Upper lobe of left lung (tissue), 6 donors: ENCODE measurements at regions not wholly inside any gene's neighbourhood (a gene's known extent, or its start where the extent isn't known, plus 50 kb on each side); places are given as distances from the start of the nearest gene placed in this dataset.

Experiments used
- ATAC-seq, 2 donors: fragments of 200-7000 bp; cut with Tn5 transposase; one replicate each; pipeline ENCODE4 v1.9.1; 2022; ENCODE audit warnings: mild to moderate bottlenecking in 2 of 2, moderate library complexity in 2 of 2; ENCODE audit not compliant: low FRiP score in 2 of 2
- DNase-seq, 2 donors: peaks; one replicate each; pipeline ENCODE4 v3.0.0-alpha.2; 2019 to 2020
- H3K27ac ChIP-seq, 4 donors: fragments of 200-600 bp; sonication (generic); one replicate each; pipeline ENCODE4 v1.5.1; 2016 to 2019
- H3K27me3 ChIP-seq, 4 donors: fragments of 200-600 bp; sonication (generic); one replicate each; pipeline ENCODE4 v1.5.1; 2017 to 2019
- H3K36me3 ChIP-seq, 4 donors: fragments of 200-600 bp; sonication (generic); one replicate each; pipeline ENCODE4 v1.5.1; 2016 to 2019
- H3K4me1 ChIP-seq, 4 donors: fragments of 200-600 bp; sonication (generic); one replicate each; pipeline ENCODE4 v1.5.1; 2018 to 2019
- H3K4me3 ChIP-seq, 4 donors: fragments of 200-600 bp; sonication (generic); one replicate each; pipeline ENCODE4 v1.5.1; 2017 to 2019; ENCODE audit warnings: mild to moderate bottlenecking in 2 of 4, moderate library complexity in 1 of 4
- H3K9me3 ChIP-seq, 4 donors: fragments of 200-600 bp; sonication (generic); one replicate each; pipeline ENCODE4 v1.5.1; 2018 to 2019
- CTCF ChIP-seq, 6 experiments: fragments of 450-650 bp in 4 of 6; fragments of 200-600 bp in 2 of 6; sonication (generic) in 2 of 6; IDR thresholded peaks; one replicate each; pipeline ENCODE4 v1.5.1; 2016 to 2019; ENCODE audit warnings: antibody characterized with exemption in 6 of 6
- EP300 ChIP-seq, 4 donors: sonication (generic); formaldehyde crosslinking; IDR thresholded peaks; one replicate each; pipeline ENCODE4 v1.5.1; 2017; ENCODE audit warnings: antibody characterized with exemption in 4 of 4, control low read depth in 2 of 4
- POLR2A ChIP-seq, 4 donors: fragments of 450-650 bp; IDR thresholded peaks; one replicate each; pipeline ENCODE4 v1.5.1; 2016 to 2017; ENCODE audit warnings: antibody characterized with exemption in 4 of 4, mild to moderate bottlenecking in 2 of 4
- POLR2AphosphoS5 ChIP-seq, 2 donors: sonication (generic); formaldehyde crosslinking; IDR thresholded peaks; one replicate each; pipeline ENCODE4 v1.5.1; 2017; ENCODE audit warnings: antibody characterized with exemption in 2 of 2
- WGBS, 2 donors: methylation state at CpG; one replicate each; pipeline ENCODE4 v1.1.5; 2017 to 2018; 5-methylcytosine and 5-hydroxymethylcytosine counted together
- donor health status: DM: no; HTN: no; CAD: no; lungs with moderate emphysema.
- donor health status: DM: no; HTN: yes; CAD: no; lungs with severe emphysema.

GRCh38 chr13:32914686-32915085, 101.5 kb upstream of the KL start:
- Histone ChIP-seq H3K4me3 (no peak overlapping the region), H3K27ac (no peak overlapping the region), H3K9me3 (peaks cover 0 to 7% (median 0%) of the 10 kb centered on the region in 4 donors), H3K36me3 (no peaks in the 10 kb centered on the region), H3K27me3 (no peaks in the 10 kb centered on the region), H3K4me1 (no peaks in the 10 kb centered on the region)
- ATAC-seq (no peak), DNase-seq (no peak)
- 67% methylated on average over 1 of the region's 1 CpG; no CpG with 5 or more reads in 1 of the 2 donors for WGBS, 2 donors
- no peak for TF ChIP-seq CTCF (IDR thresholded peaks at IDR 0.05)
- no peak for TF ChIP-seq EP300 (IDR thresholded peaks at IDR 0.05)
- no peak for TF ChIP-seq POLR2A (IDR thresholded peaks at IDR 0.05)
- TF ChIP-seq POLR2AphosphoS5 (IDR thresholded peaks at IDR 0.05), result no peak

DNA sequence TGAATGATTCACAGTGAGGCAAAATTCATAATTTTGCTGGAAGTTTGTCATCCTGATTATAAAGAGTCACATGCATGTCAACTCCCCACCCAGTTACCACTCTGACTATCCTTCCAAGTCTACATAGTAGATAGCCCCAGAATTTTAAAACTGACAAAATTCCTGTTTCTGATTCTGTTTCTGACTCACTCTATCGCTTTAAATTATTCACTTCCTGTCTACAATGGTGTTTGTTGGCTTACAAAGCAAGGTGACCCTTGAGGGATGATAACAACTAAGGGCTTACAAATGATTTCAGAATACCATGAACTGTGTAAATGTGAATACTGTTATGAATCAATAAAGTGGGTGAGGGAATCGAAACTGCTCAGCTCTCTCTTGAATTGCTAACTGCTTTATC, 98.7 kb upstream of the KL start:
- WGBS, 2 donors, result 81 to 84% methylated on average over 2 of the region's 2 CpGs
- DNase-seq (no peak), ATAC-seq (no peak)
- Histone ChIP-seq H3K27me3 (no peaks in the 10 kb centered on the region), H3K36me3 (no peaks in the 10 kb centered on the region), H3K4me1 (no peaks in the 10 kb centered on the region), H3K9me3 (peaks cover 0 to 7% (median 0%) of the 10 kb centered on the region in 4 donors), H3K4me3 (no peak overlapping the region), H3K27ac (no peak overlapping the region)
- TF ChIP-seq EP300 (IDR thresholded peaks at IDR 0.05), result no peak
- TF ChIP-seq POLR2A (IDR thresholded peaks at IDR 0.05), result no peak
- no peak for TF ChIP-seq POLR2AphosphoS5 (IDR thresholded peaks at IDR 0.05)
- no peak for TF ChIP-seq CTCF (IDR thresholded peaks at IDR 0.05)

DNA sequence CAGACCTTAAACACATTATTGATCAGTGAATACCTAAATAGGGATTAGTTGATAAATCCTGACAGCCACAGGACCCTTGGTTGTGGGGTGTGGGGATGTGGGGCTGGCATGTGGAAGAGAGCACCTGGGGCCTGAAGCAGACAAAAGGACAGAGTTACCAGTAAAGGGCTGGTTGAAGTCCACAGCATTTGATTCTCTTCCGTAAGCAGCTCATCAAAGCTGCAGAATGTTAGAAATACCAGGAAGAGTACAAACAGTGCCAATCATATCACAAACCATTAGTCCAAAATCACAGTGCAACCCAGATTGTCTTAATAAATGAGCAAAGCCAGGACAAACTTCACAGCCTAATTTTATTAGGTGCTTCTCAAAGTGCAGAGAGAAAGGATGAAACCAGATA, 92.5 kb upstream of the KL start:
- 83 to 92% methylated on average over 1 of the region's 1 CpG for WGBS, 2 donors
- Histone ChIP-seq H3K4me3 (no peak overlapping the region), H3K27me3 (no peaks in the 10 kb centered on the region), H3K4me1 (no peaks in the 10 kb centered on the region), H3K9me3 (no peaks in the 10 kb centered on the region), H3K36me3 (no peaks in the 10 kb centered on the region), H3K27ac (no peak overlapping the region)
- no peak for ATAC-seq
- no peak for DNase-seq
- no peak for TF ChIP-seq CTCF (IDR thresholded peaks at IDR 0.05)
- no peak for TF ChIP-seq POLR2AphosphoS5 (IDR thresholded peaks at IDR 0.05)
- no peak for TF ChIP-seq EP300 (IDR thresholded peaks at IDR 0.05)
- TF ChIP-seq POLR2A (IDR thresholded peaks at IDR 0.05), result no peak

GRCh38 chr13:32924886-32925285, 91.3 kb upstream of the KL start:
- no peak overlapping the region for H3K27ac ChIP-seq
- H3K9me3 ChIP-seq, result no peaks in the 10 kb centered on the region
- TF ChIP-seq POLR2AphosphoS5 (IDR thresholded peaks at IDR 0.05) (no peak), CTCF (IDR thresholded peaks at IDR 0.05) (no peak), POLR2A (IDR thresholded peaks at IDR 0.05) (no peak), EP300 (IDR thresholded peaks at IDR 0.05) (no peak)
- H3K4me1 ChIP-seq, result no peaks in the 10 kb centered on the region
- H3K36me3 ChIP-seq, result no peaks in the 10 kb centered on the region
- DNase-seq (no peak), ATAC-seq (no peak)
- H3K27me3 ChIP-seq, result no peaks in the 10 kb centered on the region
- no peak overlapping the region for H3K4me3 ChIP-seq
- WGBS, 2 donors, result 48 to 74% methylated on average over 2 to 3 of the region's 3 CpGs

DNA sequence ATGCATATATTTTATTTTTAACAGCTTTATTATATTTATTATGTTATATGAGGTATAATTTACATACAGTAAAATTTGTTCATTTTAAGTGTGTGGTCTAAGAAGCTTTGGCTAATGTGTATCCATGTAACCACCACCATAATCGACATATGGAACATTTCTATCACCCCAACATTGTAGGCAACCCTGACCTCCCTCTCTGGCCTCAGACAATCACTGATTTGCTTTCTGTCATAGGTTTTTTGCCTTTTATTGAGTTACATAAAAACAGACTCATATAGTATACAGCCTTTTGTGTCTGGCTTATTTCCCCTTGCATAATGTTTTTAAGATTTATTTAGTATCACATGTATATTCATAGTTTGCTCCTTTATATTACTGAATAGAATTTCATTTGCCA, 90.7 kb upstream of the KL start:
- no peak overlapping the region for H3K4me3 ChIP-seq
- H3K9me3 ChIP-seq, result no peaks in the 10 kb centered on the region
- TF ChIP-seq POLR2AphosphoS5 (IDR thresholded peaks at IDR 0.05), result no peak
- no peak for TF ChIP-seq CTCF (IDR thresholded peaks at IDR 0.05)
- TF ChIP-seq POLR2A (IDR thresholded peaks at IDR 0.05), result no peak
- TF ChIP-seq EP300 (IDR thresholded peaks at IDR 0.05), result no peak
- H3K27me3 ChIP-seq, result no peaks in the 10 kb centered on the region
- H3K27ac ChIP-seq, result no peak overlapping the region
- 81 to 85% methylated on average over 1 of the region's 1 CpG for WGBS, 2 donors
- no peaks in the 10 kb centered on the region for H3K36me3 ChIP-seq
- no peaks in the 10 kb centered on the region for H3K4me1 ChIP-seq
- ATAC-seq, result no peak
- no peak for DNase-seq
